AG20443 (cell line): ENCODE measurements at regions not wholly inside any gene's neighbourhood (a gene's known extent, or its start where the extent isn't known, plus 50 kb on each side); places are given as distances from the start of the nearest gene placed in this dataset.
"Not testable (repeated sequence)": the region's sequence is repeated elsewhere in the genome, so short reads cannot be mapped to it uniquely, and the experiment has no call there.

Experiments used
- DNase-seq: peaks from one replicate; pipeline ENCODE4 v3.0.0; 2012; ENCODE audit warnings: low spot score, mixed read lengths

DNA sequence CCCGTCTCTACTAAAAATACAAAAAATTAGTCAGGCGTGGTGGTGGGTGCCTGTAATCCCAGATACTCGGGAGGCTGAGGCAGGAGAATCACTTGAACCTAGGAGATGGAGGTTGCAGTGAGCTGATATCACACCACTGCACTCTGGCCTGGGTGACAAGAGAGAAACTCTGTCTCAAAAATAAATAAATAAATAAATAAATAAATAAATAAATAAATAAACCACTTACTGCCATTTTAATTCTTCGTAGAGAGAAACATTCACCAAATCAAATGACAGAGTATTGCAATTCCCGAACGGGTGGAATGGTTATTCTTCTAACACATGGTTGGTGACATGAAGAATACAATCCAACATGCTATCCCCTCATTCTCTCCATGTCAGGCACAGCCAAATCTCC is 754.3 kb upstream of the AUTS2 start:
- DNase-seq = not testable (repeated sequence)

GRCh38 chr7:68846811-68847325 is 751.4 kb upstream of the AUTS2 start:
- no peak for DNase-seq

- DNase-seq = no peak
Observed at GRCh38 chr7:68853254-68853653, 745.0 kb upstream of the AUTS2 start.

GRCh38 chr7:68857571-68857970 is 740.7 kb upstream of the AUTS2 start:
- DNase-seq = no peak

- no peak for DNase-seq
Observed at GRCh38 chr7:68858497-68858896, 739.8 kb upstream of the AUTS2 start.

DNA sequence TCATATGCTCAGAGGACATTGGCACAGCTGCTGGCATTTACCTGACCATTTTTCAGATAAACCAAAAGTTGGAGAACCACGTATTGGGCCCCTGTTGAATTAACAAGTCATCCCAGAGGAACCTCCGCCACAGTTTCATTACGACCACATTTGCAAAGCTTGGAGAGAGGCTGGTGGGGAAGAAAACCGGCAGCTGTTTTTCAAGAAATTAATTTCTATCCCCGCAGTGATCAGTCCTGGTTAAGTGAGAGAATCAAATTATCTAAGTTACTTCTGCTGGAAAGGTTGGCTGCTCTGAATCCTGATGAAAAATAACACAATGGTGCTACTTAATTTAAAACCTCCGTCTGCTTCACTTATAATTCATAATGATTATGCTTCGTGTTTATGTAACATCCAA is 737.1 kb upstream of the AUTS2 start:
- no peak for DNase-seq

DNA sequence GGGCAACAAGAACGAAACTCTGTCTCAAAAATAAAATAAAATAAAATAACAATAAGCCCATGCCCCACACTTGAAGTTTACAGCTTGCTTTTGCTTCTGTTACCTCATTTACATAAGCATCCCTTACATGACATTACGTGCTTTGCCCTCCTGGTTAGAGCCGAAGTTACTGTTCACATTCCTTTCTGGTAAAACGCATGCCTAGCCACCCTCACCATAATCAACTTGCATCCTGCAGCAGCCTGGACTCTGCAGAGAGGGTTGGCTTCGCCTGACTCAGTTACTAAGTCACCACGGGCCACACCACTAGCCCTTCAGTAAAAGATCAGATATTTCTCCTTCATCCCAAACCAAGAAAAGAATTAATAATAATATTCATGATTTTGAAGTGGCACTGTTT is 736.0 kb upstream of the AUTS2 start:
- DNase-seq = no peak

GRCh38 chr7:68862736-68863135 is 735.5 kb upstream of the AUTS2 start:
- no peak for DNase-seq

DNA sequence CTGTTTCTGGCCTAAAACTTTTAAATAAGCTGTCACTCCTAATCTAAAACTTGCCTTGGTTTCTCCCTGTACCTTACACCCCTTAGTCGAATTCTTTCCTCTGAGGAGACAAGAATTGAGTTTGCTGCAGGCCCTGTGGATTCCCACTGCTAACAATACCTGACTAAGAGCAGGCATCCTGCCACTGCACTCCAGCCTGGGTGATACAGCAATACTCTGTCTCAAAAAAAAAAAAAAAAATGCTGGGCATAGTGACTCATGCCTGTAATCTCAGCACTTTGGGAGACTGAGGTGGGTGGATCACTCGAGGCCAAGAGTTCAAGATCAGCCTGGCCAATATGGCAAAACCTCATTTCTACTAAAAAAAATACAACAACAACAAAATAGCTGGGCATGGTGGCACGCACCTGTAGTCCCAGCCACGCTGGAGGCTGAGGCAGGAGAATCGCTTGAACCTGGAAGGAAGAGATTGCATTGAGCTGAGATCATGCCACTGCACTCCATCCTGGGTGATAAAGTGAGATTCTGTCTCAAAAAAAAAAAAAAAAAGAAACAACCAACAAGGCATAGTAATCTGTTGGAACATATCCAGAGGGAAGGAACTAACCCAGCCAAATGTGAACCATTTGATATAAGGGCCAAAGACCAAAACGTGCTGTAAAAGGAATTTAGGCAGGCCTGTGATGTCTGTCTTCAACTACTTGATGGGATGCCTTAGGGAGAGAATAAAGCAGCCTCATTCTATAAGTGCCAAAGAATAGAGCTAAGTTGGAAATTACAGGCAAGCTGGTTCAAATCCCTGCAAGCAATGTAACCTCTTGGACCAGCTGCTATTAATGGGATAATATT is 732.7 kb upstream of the AUTS2 start:
- DNase-seq = no peak

DNA sequence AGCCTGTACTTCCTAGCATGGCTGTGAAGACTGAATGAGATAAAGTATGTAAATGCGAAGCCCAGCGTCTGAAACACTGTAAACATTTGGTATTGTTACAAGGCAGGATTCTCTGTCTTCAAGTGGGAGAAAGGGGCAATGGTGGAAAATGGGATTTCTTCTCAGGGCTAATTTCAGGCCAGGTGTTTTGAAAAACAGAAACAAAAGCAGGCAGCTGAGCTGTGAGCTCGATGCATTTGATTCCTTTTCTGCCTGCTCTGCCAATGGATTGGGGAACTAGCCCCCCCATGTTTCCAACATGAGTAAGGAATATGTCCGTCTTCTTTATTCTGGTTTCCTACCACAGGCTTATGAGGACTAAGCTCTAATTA is 732.1 kb upstream of the AUTS2 start:
- no peak for DNase-seq

DNA sequence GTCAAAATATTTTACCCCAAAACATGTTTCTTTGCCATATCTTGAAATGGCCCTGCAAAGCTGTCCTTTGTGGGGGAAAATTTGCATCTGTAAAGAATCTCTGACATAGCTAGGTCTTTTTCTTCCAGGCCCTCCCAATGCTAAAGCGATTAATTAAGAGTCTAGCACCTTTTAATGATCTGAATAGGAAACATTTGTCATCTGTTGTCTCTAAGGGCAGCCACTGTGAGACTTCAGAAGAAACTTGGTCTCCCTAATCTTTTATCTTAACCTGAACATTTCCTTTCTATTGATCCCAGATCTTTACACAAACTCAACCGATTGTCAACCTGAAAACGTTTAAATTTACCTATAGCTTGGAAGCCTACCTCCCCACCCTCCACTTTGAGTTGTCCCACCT is 731.6 kb upstream of the AUTS2 start:
- not testable (repeated sequence) for DNase-seq

GRCh38 chr7:68868978-68869377 is 729.3 kb upstream of the AUTS2 start:
- no peak for DNase-seq

DNA sequence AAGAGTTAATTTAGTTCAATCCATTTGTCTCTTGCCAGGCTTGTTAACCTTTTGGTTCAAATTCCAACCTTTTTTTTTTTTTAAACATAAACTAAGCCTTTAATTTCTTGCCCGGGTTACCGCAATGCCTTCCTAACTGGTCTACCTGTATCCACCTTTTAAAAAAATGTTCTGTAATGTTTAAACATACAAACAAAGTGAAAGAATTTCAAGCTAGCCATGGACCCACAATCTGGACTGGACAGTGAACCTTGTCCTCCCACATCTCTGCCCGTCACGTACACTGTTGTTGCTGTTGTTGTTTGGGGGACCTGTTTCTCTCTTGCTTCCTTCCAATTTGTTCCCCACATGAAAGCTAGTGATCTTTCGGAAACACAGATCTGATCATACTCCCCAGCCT is 724.7 kb upstream of the AUTS2 start:
- DNase-seq = no peak

DNA sequence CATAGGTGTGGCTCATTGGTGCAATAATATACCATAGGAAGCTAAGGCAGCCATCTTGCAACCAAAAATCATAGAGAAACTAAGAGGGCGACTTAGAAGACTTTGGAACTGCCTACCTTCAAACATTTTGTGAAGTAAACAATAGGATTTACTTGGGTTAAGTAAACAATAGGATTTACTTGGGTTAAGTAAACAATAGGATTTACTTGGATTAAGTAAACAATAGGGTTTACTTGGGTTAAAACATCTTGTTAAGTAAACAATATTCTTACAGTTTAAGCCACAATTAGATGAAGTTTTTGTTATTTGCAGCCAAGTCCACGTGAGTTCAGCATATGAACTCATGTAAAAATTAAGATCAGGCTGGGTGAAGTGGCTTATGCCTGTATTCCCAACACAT is 722.4 kb upstream of the AUTS2 start:
- DNase-seq = no peak

DNA sequence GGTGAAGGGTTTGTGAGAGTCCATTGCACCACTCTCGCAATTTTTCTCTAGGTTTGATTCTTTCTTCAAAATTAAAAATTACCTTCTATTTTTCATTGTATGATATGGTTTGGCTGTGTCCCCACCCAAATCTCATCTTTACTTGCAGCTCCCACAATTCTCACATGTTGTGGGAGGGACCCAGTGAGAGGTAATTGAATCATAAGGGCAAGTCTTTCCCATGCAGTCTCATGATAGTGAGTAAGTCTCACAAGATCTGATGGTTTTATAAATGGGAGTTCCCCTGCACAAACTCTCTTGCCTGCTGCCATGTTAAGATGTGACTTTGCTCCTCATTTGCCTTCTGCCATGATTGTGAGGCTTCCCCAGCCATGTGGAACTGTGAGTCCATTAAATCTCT is 711.2 kb upstream of the AUTS2 start:
- not testable (repeated sequence) for DNase-seq

DNA sequence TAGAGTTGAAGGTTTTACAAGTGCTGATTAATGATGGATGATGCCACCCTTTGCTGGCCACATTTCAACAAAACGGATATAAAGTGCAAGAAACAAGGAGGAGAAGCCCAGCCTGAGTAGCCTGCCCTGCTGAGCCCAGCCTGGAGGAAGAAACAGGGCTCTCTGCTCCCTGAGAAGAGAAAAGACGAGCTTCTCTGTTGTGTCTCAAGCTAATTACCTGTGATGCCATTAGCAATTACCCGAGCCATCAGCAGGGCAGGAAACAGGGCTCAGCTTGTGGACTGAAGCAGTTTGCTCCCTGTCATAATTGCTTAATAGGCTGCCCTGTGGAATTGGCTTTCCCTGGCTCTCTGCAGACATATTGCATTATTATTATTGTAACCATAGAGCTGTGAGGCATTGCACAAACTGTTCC is 709.3 kb upstream of the AUTS2 start:
- peak; percentile 20 for DNase-seq

GRCh38 chr7:68892236-68892635 is 706.0 kb upstream of the AUTS2 start:
- peak; percentile 44 for DNase-seq

- no peak for DNase-seq
Observed at GRCh38 chr7:68893411-68893810, 704.9 kb upstream of the AUTS2 start.

DNA sequence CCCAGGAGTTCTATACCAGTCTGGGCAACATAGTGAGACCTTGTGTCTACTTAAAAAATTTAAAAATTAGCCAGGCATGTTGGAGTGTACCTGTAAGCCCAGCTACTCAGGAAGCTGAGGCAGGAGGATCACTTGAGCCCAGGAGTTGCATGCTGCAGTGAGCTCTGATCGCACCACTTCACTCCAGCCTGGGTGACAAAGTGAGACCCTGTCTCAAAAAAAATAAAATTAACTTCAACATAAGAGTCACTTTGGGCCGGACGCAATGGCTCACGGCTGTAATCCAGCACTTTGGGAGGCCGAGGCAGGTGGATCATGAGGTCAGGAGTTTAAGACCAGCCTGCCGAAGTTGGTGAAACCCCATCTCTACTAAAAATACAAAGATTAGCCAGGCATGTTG is 699.1 kb upstream of the AUTS2 start:
- not testable (repeated sequence) for DNase-seq

- DNase-seq = no peak
Observed at GRCh38 chr7:68900096-68900495, 698.2 kb upstream of the AUTS2 start.

DNA sequence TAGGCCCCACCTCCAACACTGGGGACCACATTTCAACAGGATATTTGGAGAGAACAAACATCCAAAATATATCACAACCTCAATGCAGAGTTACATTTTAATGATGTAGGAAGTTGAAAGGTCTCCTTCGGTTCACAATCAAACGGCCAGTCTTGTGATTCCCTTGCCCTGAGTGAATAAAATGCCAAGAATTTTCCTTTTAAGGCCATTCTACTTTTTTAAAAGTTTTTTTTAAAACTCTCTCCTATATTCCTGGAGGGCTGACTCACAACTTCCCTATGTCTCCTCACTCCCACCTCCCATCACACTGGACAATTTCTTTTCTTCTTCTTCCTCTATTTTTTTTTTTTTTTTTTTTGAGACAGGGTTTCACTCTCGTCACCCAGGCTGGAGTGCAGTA is 693.6 kb upstream of the AUTS2 start:
- no peak for DNase-seq

DNA sequence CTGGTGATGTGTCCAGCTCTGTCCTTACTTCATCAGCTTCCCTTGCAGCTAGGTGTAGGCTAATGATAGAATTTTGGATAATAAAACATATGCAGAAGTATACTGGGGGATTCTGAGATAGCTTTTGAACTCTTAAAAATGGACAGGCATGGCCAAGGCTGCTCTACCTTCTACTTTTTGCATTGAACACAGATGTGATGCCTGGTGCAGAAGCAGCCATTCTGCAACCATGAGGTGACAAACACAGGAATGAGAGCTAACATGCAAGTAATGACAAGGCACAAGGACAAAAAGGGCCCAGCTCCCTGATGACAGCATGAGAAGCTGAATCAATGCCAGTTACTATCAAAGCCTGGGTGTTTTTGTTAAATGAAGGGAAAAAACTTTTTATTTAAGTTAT is 686.5 kb upstream of the AUTS2 start:
- DNase-seq = no peak

DNA sequence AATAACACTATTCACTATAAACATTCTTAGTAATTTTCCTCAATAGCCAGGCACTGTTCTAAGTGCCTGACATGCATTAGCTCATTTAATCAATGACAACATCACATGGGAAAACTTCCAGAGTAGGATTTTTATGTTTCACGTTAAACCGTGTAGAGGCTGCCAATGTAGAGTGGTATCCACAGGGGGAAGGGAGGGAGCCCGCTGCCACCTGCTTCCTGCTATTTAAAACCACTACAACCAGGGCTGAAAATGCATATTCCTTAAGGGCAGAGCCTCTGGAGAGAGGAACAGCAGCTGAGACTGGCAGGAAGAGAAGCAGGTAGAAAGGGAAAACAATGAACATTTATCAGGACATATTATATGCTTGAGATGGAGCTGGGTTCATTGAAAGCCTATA is 684.3 kb upstream of the AUTS2 start:
- no peak for DNase-seq

DNA sequence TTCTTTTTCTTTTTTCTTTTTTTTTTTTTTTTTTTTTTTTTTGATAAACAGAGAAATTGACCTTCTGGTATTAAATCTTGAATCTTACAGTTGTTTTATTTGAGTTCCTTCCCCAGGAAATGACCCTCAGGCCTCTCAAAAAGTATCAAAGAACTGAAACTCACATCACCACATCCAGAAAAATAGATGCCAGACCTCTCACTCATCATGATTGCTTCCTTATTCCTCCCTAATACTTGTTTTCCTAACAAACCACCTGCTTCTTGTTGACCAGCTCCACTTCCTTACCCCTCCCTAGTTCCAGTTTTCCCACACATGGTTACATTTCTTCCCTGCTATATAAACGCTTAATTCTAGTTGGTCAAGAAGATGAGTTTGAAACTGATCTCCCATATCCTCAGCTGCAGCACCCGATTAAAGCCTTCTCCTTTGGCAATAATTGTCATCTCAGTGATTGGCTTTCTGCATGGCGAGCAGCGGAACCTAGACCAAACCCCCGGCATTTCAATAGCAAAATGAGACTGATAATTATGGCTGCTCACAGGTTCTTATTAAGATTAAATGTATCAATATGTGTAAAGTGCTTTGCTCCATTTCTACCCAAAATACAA is 681.1 kb upstream of the AUTS2 start:
- no peak for DNase-seq
